Endothelial cell of umbilical vein (primary cell): ENCODE measurements at regions not wholly inside any gene's neighbourhood (a gene's known extent, or its start where the extent isn't known, plus 50 kb on each side); places are given as distances from the start of the nearest gene placed in this dataset.

Source experiments
- BruUV-seq: library from RNA; stranded (reverse); fragments of 400-500 nt; replicated peaks from 2 replicates; lab custom pipeline; 2021; lab: Mats Ljungman, UMichigan
- CTCF ChIA-PET: fragments of 300-600, 350-600 bp; sonication (Branson Sonifier 250); formaldehyde crosslinking; loops from one replicate; lab custom pipeline; 2021; ENCODE audit warnings: antibody characterized with exemption, inconsistent platforms; lab: Charles Lee
- POLR2A ChIA-PET: fragments of 300-600, 350-600 bp; sonication (Branson Sonifier 250); formaldehyde crosslinking; loops from one replicate; lab custom pipeline; 2021; ENCODE audit warnings: antibody characterized with exemption, inconsistent platforms; lab: Charles Lee
- DNase-seq: peaks from one replicate; pipeline ENCODE4 v3.0.0-alpha.2; 2011; ENCODE audit warnings: low read depth, low spot score
- FAIRE-seq: peaks from 2 replicates; lab custom pipeline; 2011; peaks lifted over from hg19 to GRCh38; lab: Jason Lieb, UNC
- H2AFZ ChIP-seq: 2 replicates; pipeline ENCODE4 v1.6.0; 2012; ENCODE audit warnings: low read depth, low read length, control low read depth, inconsistent platforms
- H3K27ac ChIP-seq: 2 replicates; pipeline ENCODE4 v1.5.1; 2011; ENCODE audit warnings: low read depth, mild to moderate bottlenecking, control low read depth, low read length, moderate library complexity; ENCODE audit not compliant: insufficient read depth
- H3K27me3 ChIP-seq, 2 experiments: 2 replicates each; pipeline versions ENCODE4 v1.6.0 to v1.6.1; 2011; ENCODE audit warnings: low read length in 2 of 2, mixed read lengths in 1 of 2; ENCODE audit not compliant: control insufficient read depth in 2 of 2, insufficient read depth in 2 of 2
- H3K36me3 ChIP-seq, 2 experiments: 2 replicates in 1 of 2; 3 replicates in 1 of 2; pipeline ENCODE4 v1.5.1; 2011; ENCODE audit warnings: low read length in 2 of 2, mild to moderate bottlenecking in 1 of 2, moderate library complexity in 1 of 2; ENCODE audit not compliant: control insufficient read depth in 2 of 2, insufficient read depth in 2 of 2; ENCODE audit errors: extremely low read depth in 1 of 2
- H3K4me1 ChIP-seq: 3 replicates; pipeline ENCODE4 v1.5.1; 2011; ENCODE audit warnings: mild to moderate bottlenecking, low read length; ENCODE audit not compliant: control insufficient read depth, insufficient read depth; ENCODE audit errors: extremely low read depth
- H3K4me2 ChIP-seq: 2 replicates; pipeline ENCODE4 v1.6.1; 2011; ENCODE audit warnings: low read length, control low read depth, mixed read lengths; ENCODE audit not compliant: insufficient read depth
- H3K4me3 ChIP-seq, 3 experiments: fragments of 200-600 bp in 1 of 3; sonication (generic), shearing (Covaris generic) in 1 of 3; replicated peaks in 1 of 3; 2 replicates each; pipeline ENCODE4 v1.5.1; 2011 to 2016; ENCODE audit warnings: control low read depth in 3 of 3, low read length in 3 of 3, mild to moderate bottlenecking in 2 of 3, inconsistent platforms in 1 of 3, low read depth in 1 of 3, moderate library complexity in 1 of 3; ENCODE audit not compliant: insufficient read depth in 1 of 3
- H3K79me2 ChIP-seq: 2 replicates; pipeline ENCODE4 v1.6.0; 2012; ENCODE audit warnings: low read length, inconsistent platforms; ENCODE audit not compliant: control insufficient read depth, insufficient read depth
- H3K9ac ChIP-seq: replicated peaks from 2 replicates; pipeline ENCODE3; 2011; ENCODE audit warnings: low read length, control low read depth; ENCODE audit not compliant: insufficient read depth; ENCODE audit errors: extremely low read depth
- H3K9me1 ChIP-seq: replicated peaks from 3 replicates; pipeline ENCODE4 v1.6.0; 2011; ENCODE audit warnings: mild to moderate bottlenecking, low read length; ENCODE audit not compliant: control insufficient read depth, insufficient read depth; ENCODE audit errors: extremely low read depth
- H3K9me3 ChIP-seq: replicated peaks from 2 replicates; pipeline ENCODE4 v1.5.1; 2012; ENCODE audit warnings: low read length, inconsistent platforms; ENCODE audit not compliant: control insufficient read depth, insufficient read depth
- H4K20me1 ChIP-seq: replicated peaks from 2 replicates; pipeline ENCODE3; 2011; ENCODE audit warnings: mild to moderate bottlenecking, low read length; ENCODE audit not compliant: control insufficient read depth, insufficient read depth; ENCODE audit errors: extremely low read depth
- CTCF ChIP-seq, 2 donors: IDR thresholded peaks; 1 replicate in 1 of 2; 2 replicates in 1 of 2; pipeline ENCODE4 v1.5.1; 2011; ENCODE audit warnings: low read length in 2 of 2, mild to moderate bottlenecking in 2 of 2, moderate library complexity in 2 of 2, control low read depth in 1 of 2, inconsistent platforms in 1 of 2, low read depth in 1 of 2; ENCODE audit not compliant: insufficient read depth in 1 of 2; ENCODE audit errors: extremely low read depth in 1 of 2
- EZH2 ChIP-seq: IDR thresholded peaks from 2 replicates; pipeline ENCODE4 v1.6.1; 2012; ENCODE audit warnings: borderline replicate concordance, low read depth, mild to moderate bottlenecking, moderate library complexity, low read length, inconsistent platforms; ENCODE audit not compliant: severe bottlenecking
- FOS ChIP-seq: IDR thresholded peaks from 2 replicates; pipeline ENCODE4 v1.6.1; 2011; ENCODE audit warnings: mild to moderate bottlenecking, low read length, moderate library complexity, borderline replicate concordance; ENCODE audit not compliant: insufficient read depth
- GATA2 ChIP-seq: IDR thresholded peaks from 2 replicates; pipeline ENCODE4 v1.7.0; 2011; ENCODE audit warnings: low read depth, mild to moderate bottlenecking, moderate library complexity, mixed read lengths, low read length; ENCODE audit not compliant: insufficient read length, insufficient read depth
- JUN ChIP-seq: IDR thresholded peaks from 2 replicates; pipeline ENCODE4 v1.6.1; 2011; ENCODE audit warnings: borderline replicate concordance, low read depth; ENCODE audit not compliant: insufficient read length, insufficient read depth
- MAX ChIP-seq: IDR thresholded peaks from 2 replicates; pipeline ENCODE4 v1.6.1; 2011; ENCODE audit not compliant: insufficient read depth, insufficient read length
- MYC ChIP-seq: IDR thresholded peaks from one replicate; pipeline ENCODE4 v1.6.1; 2011; ENCODE audit warnings: mild to moderate bottlenecking, low read depth, low read length
- POLR2A ChIP-seq: IDR thresholded peaks from 2 replicates; pipeline ENCODE4 v1.6.1; 2012; ENCODE audit warnings: low read depth, mild to moderate bottlenecking, control low read depth, low read length
- POLR2AphosphoS5 ChIP-seq: IDR thresholded peaks from 2 replicates; pipeline ENCODE4 v1.6.1; 2012; ENCODE audit warnings: low read depth, mild to moderate bottlenecking, control low read depth, low read length, moderate library complexity; ENCODE audit not compliant: insufficient read depth
- dilution Hi-C: fragments of 300-500 bp; cut with MboI; formaldehyde crosslinking; loops from one replicate; pipeline ENCODE4 v1.15.0; 2019; ENCODE audit warnings: low sequenced_read_pairs; ENCODE audit not compliant: extremely low pct_ligation_motif_present
- intact Hi-C: fragments of 100-400 bp; cut with micrococcal nuclease; formaldehyde crosslinking; loops from one replicate; pipeline ENCODE4 v1.10.0; 2022

DNA sequence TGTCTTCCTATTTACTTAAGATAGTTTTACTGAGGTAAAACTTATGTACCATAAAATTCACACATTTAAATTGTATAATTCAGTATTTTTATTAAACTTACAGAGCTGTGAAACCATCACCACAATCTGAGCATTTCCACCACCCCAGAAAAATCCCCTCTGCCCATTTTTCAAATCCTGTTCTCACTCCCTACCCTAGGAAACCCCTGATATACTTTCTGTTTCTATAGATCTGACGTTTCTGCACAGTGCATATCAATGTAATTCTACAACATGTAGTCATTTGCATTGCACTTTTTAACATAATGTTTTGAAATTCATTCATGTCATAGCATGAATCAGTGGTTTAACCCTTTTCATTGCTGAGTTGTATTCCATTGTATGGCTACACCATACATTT lies 96.7 kb upstream of the OPRM1 start:
- intact Hi-C loops = no loop called here
- Histone ChIP-seq H3K4me1 (no peaks in the 10 kb centered on the region), H3K79me2 (no peaks in the 10 kb centered on the region), H4K20me1 (no peaks in the 10 kb centered on the region), H3K4me2 (no peak overlapping the region), H3K4me3 (no peak overlapping the region), H3K36me3 (no peaks in the 10 kb centered on the region), H2AFZ (no peak overlapping the region), H3K9ac (no peak overlapping the region), H3K9me3 (peaks cover 3% of the 10 kb centered on the region), H3K9me1 (no peaks in the 10 kb centered on the region), H3K27me3 (no peaks in the 10 kb centered on the region), H3K27ac (no peak overlapping the region)
- ChIA-PET POLR2A (no interaction called here), CTCF (no interaction called here)
- no peak for DNase-seq
- no TSS peak for BruUV-seq
- dilution Hi-C loops = no loop called here
- TF ChIP-seq CTCF (IDR thresholded peaks at IDR 0.05; ENCODE audit: extremely low read depth in 1 of 2, insufficient read depth in 1 of 2, low read depth in 1 of 2, low read length in 2 of 2) (no peak), MAX (no peak)
- FAIRE-seq = no peak

- H3K4me1 ChIP-seq = no peaks in the 10 kb centered on the region
- no TSS peak for BruUV-seq
- FAIRE-seq (no peak), DNase-seq (no peak)
- dilution Hi-C loops (no loop called here), intact Hi-C loops (no loop called here)
- no peak overlapping the region for H3K27ac ChIP-seq
- no peaks in the 10 kb centered on the region for H3K79me2 ChIP-seq
- H3K9me1 ChIP-seq = no peaks in the 10 kb centered on the region
- no peak overlapping the region for H3K9ac ChIP-seq
- no peaks in the 10 kb centered on the region for H4K20me1 ChIP-seq
- H3K4me3 ChIP-seq = no peak overlapping the region
- TF ChIP-seq FOS (no peak), MYC (no peak), CTCF (IDR thresholded peaks at IDR 0.05; ENCODE audit: extremely low read depth in 1 of 2, insufficient read depth in 1 of 2, low read depth in 1 of 2, low read length in 2 of 2) (no peak), POLR2A (no peak), JUN (no peak), EZH2 (no peak), MAX (no peak), GATA2 (no peak), POLR2AphosphoS5 (no peak)
- CTCF ChIA-PET = no interaction called here
- H2AFZ ChIP-seq = no peak overlapping the region
- no peaks in the 10 kb centered on the region for H3K36me3 ChIP-seq
- no peak overlapping the region for H3K4me2 ChIP-seq
- peaks cover 3% of the 10 kb centered on the region for H3K9me3 ChIP-seq
- no peaks in the 10 kb centered on the region for H3K27me3 ChIP-seq
- POLR2A ChIA-PET = no interaction called here
Observed at GRCh38 chr6:153941768-153942167, 97.3 kb upstream of the OPRM1 start.
